ENCODE measurements at regions not wholly inside any gene's neighbourhood (a gene's known extent, or its start where the extent isn't known, plus 50 kb on each side); places are given as distances from the start of the nearest gene placed in this dataset.

DNA sequence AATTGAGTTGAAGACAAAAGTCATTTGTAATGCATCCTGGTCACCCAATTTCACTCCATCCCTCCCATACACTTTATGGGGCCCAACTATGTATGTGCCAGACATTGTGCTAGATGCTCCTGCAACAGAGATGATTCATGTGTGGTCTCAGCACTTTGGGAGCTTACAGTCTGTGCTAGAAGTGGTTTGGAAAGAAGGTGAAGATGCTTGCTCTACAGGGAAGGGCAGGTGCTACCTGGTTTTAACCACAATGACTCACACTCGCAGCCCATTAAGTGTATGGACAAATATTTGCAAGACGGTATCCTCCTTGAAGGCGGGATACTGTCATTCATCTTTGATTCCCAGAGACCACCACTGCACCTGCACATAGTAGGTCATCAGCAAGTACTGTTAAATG lies 257.6 kb downstream of the OTUD1 start (continued):
- TF ChIP-seq CHD1 (IDR thresholded peaks at IDR 0.05; ENCODE audit: low read depth, low read length), result no peak
- no peak for TF ChIP-seq RB1 (IDR thresholded peaks at IDR 0.05; ENCODE audit: borderline replicate concordance)
- TF ChIP-seq, protein P1, sequence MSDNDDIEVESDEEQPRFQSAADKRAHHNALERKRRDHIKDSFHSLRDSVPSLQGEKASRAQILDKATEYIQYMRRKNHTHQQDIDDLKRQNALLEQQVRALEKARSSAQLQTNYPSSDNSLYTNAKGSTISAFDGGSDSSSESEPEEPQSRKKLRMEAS (IDR thresholded peaks at IDR 0.05; ENCODE audit: low read depth, low read length), result no peak

DNA sequence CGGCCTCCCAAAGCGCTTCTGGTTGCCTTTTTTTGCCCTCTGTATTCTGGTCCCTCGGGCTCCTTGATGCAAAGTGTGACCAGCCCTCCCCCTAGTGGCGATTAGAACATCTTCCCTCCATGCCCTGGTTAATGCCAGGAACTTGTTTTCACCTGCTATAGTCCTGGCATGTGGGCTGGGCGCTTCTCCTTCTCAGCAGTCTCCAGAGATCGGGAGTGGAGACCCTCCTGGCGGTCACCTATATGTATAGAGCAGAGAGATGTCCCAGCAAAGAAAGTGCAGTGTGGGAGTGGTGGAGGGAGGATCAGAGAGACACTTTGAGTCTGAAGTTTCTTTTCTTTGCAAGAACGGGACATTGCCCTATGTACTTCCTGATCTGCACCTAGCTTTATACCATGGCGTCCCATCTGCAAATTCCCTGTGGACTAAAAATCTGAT lies 264.1 kb downstream of the OTUD1 start:
- Histone ChIP-seq H2AFZ (ENCODE audit: control insufficient read depth, low read depth, low read length) (no peak overlapping the region), H3K27me3 (replicated peaks in 1 of 2; ENCODE audit: control insufficient read depth in 2 of 2, insufficient read depth in 2 of 2, low read length in 1 of 2) (no peaks in the 10 kb centered on the region; a peak in 1 of 4 replicates), H3K4me1 (ENCODE audit: control insufficient read depth, insufficient read depth, low read length) (no peaks in the 10 kb centered on the region), H3K27ac (ENCODE audit: control insufficient read depth, insufficient read depth) (no peak overlapping the region), H3K9me3 (replicated peaks; ENCODE audit: control insufficient read depth, insufficient read depth, low read length) (no peaks in the 10 kb centered on the region), H4K20me1 (ENCODE audit: control insufficient read depth, insufficient read depth) (no peaks in the 10 kb centered on the region), H3K79me2 (ENCODE audit: control insufficient read depth, insufficient read depth, low read length) (no peaks in the 10 kb centered on the region), H3K4me2 (ENCODE audit: control insufficient read depth, insufficient read depth) (no peak overlapping the region), H3K9ac (ENCODE audit: control insufficient read depth, insufficient read depth, low read length) (no peak overlapping the region), H3K4me3 (no peak overlapping the region), H3K36me3 (ENCODE audit: control insufficient read depth in 2 of 2, insufficient read depth in 2 of 2, low read length in 1 of 2) (no peaks in the 10 kb centered on the region)
- 1% methylated on average over 9 of the region's 9 CpGs for WGBS (ENCODE audit: insufficient coverage, insufficient replicate concordance, low lambda C conversion rate, missing lambda C conversion rate)
- ChIA-PET CTCF (interaction anchor here (3.6 kb wide), 1 partner anchor 387 kb away, joined by 23 read pairs; no protein-coding TSS in a partner anchor), RAD21 (ENCODE audit: unreplicated experiment) (interaction anchor here (1.0 kb wide), 1 partner anchor 388 kb away, joined by 3 read pairs; no protein-coding TSS in a partner anchor), POLR2A (no interaction called here), SMC1A (ENCODE audit: uncharacterized antibody, unreplicated experiment) (no interaction called here)
- ATAC-seq (peak; percentile 98), FAIRE-seq (peak; percentile 62), DNase-seq (ENCODE audit: low read depth, low spot score) (no peak)
- intact Hi-C loops (cut with micrococcal nuclease; ENCODE audit: unreplicated experiment) (loop anchor here (1.0 to 5.0 kb wide), 3 partner anchors 176 to 544 kb away; no protein-coding TSS in a partner anchor), in situ Hi-C loops (cut with MboI) (no loop called here)
- no TSS peak for BruUV-seq (replicated peaks)
- TF ChIP-seq YY1 (IDR thresholded peaks at IDR 0.05; ENCODE audit: low read depth, low read length) (no peak; the same call in 1 of the 2 replicates), RAD21 (IDR thresholded peaks at IDR 0.05; ENCODE audit: insufficient read depth, low read depth, low read length) (peak; percentile 82), POU2F2 (IDR thresholded peaks at IDR 0.05; ENCODE audit: borderline replicate concordance, low read depth, low read length) (0 out of 3 replicates have a peak, but pooled peaks have one; percentile 11), CREM (IDR thresholded peaks at IDR 0.05; ENCODE audit: low read depth) (no peak), SMARCA5 (IDR thresholded peaks at IDR 0.05) (no peak), HDAC6 (IDR thresholded peaks at IDR 0.05; ENCODE audit: unreplicated experiment) (no peak), CREB1 (IDR thresholded peaks at IDR 0.05; ENCODE audit: low read depth) (no peak), ATF7 (IDR thresholded peaks at IDR 0.05; ENCODE audit: low read depth) (no peak), NFYA (IDR thresholded peaks at IDR 0.05; ENCODE audit: borderline replicate concordance, low read depth, low read length) (no peak), IKZF2 (IDR thresholded peaks at IDR 0.05) (no peak), EED (IDR thresholded peaks at IDR 0.05; ENCODE audit: low read depth) (no peak), NFXL1 (IDR thresholded peaks at IDR 0.05; ENCODE audit: borderline replicate concordance) (no peak), CHD2 (IDR thresholded peaks at IDR 0.05; ENCODE audit: borderline replicate concordance, low read depth, low read length) (no peak), ZSCAN29 (IDR thresholded peaks at IDR 0.05) (no peak), ZNF24 (IDR thresholded peaks at IDR 0.05) (no peak), RAD51 (IDR thresholded peaks at IDR 0.05) (no peak)
- TF ChIP-seq, protein P2, sequence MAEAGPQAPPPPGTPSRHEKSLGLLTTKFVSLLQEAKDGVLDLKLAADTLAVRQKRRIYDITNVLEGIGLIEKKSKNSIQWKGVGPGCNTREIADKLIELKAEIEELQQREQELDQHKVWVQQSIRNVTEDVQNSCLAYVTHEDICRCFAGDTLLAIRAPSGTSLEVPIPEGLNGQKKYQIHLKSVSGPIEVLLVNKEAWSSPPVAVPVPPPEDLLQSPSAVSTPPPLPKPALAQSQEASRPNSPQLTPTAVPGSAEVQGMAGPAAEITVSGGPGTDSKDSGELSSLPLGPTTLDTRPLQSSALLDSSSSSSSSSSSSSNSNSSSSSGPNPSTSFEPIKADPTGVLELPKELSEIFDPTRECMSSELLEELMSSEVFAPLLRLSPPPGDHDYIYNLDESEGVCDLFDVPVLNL (IDR thresholded peaks at IDR 0.05; ENCODE audit: low read depth, low read length), result no peak
- TF ChIP-seq, protein P3, sequence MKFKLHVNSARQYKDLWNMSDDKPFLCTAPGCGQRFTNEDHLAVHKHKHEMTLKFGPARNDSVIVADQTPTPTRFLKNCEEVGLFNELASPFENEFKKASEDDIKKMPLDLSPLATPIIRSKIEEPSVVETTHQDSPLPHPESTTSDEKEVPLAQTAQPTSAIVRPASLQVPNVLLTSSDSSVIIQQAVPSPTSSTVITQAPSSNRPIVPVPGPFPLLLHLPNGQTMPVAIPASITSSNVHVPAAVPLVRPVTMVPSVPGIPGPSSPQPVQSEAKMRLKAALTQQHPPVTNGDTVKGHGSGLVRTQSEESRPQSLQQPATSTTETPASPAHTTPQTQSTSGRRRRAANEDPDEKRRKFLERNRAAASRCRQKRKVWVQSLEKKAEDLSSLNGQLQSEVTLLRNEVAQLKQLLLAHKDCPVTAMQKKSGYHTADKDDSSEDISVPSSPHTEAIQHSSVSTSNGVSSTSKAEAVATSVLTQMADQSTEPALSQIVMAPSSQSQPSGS (IDR thresholded peaks at IDR 0.05; ENCODE audit: low read length), result no peak

Data from GM12878 (cell line).